DND-41 (cell line): ENCODE measurements at regions not wholly inside any gene's neighbourhood (a gene's known extent, or its start where the extent isn't known, plus 50 kb on each side); places are given as distances from the start of the nearest gene placed in this dataset.

Source experiments
- CTCF ChIP-seq: IDR thresholded peaks from 2 replicates; pipeline ENCODE4 v1.5.1; 2012; ENCODE audit warnings: borderline replicate concordance, low read length, moderate library complexity, mild to moderate bottlenecking; ENCODE audit not compliant: poor library complexity, severe bottlenecking; ENCODE audit errors: extremely low read depth
- EZH2 ChIP-seq: IDR thresholded peaks from 3 replicates; pipeline ENCODE4 v1.6.1; 2012; ENCODE audit warnings: borderline replicate concordance, low read depth, mild to moderate bottlenecking, moderate library complexity, low read length, inconsistent platforms; ENCODE audit not compliant: severe bottlenecking

DNA sequence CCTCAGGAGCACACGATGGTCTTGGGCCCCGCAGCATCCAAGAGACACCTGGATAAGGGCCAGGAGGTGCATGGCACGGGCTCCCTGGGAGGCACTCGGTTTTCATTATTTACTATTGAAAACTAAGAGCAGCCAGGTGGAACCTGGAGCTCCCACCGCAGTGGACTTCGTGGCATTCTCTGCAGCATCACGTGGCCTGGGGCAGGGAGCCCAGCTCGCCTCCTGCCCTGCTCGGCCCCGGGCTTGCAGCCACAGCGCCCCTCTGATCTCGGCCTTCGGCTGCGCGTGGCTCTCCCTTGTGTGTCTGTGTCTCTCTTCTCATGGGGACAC lies 121.6 kb downstream of the SIK1 start:
- TF ChIP-seq CTCF = no peak
- no peak for TF ChIP-seq EZH2
